ENCODE measurements at regions not wholly inside any gene's neighbourhood (a gene's known extent, or its start where the extent isn't known, plus 50 kb on each side); places are given as distances from the start of the nearest gene placed in this dataset.
A peak's percentile ranks its signal among the peaks of the same experiment; 100 is the strongest.

DNA sequence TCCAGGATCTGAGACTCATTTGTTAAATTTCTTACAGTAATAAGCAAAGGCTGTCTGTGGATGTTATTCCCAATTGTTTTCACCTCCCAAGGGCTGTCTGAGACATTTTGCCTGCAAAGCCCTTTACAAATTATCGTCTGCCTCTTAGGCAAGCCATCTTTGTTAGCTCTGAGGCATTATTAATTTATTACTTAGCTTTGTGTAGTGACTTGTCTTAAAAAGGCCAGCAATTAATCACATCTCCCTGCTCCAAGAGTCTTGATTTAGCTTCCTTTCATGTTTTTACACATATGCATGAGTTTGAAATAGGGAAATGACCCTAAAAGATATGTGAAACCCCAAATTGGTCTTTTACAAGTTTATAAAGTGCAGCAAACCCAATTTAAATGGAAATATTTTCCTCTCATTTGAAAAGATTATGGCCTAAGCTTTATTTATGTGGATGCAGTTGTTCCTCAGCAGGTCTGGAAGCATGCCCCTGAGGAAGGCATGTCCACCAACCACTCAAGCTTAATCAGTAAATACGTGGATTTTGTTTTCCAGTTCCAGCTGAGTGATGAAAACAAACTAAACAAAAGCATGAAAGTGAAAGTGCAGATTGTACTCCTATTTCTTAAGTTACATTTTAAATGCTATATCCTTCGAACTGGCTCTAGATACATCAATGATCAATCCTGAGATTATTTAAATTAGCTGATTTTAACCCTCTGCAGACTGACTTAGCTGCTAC, 173.6 kb upstream of the LNX1 start:
- Histone ChIP-seq H3K4me3 (no peak overlapping the region), H3K36me3 (no peaks in the 10 kb centered on the region), H3K9ac (no peak overlapping the region), H4K20me1 (no peaks in the 10 kb centered on the region), H3K9me3 (peaks cover 3% of the 10 kb centered on the region; the same call in 1 of the 2 replicates), H3K4me2 (no peak overlapping the region; the same call in 1 of the 2 replicates), H3K4me1 (no peaks in the 10 kb centered on the region), H3K27ac (no peak overlapping the region), H3K27me3 (no peaks in the 10 kb centered on the region)
- TF ChIP-seq Cebpa-rat (IDR thresholded peaks at IDR 0.05), result no peak

DNA sequence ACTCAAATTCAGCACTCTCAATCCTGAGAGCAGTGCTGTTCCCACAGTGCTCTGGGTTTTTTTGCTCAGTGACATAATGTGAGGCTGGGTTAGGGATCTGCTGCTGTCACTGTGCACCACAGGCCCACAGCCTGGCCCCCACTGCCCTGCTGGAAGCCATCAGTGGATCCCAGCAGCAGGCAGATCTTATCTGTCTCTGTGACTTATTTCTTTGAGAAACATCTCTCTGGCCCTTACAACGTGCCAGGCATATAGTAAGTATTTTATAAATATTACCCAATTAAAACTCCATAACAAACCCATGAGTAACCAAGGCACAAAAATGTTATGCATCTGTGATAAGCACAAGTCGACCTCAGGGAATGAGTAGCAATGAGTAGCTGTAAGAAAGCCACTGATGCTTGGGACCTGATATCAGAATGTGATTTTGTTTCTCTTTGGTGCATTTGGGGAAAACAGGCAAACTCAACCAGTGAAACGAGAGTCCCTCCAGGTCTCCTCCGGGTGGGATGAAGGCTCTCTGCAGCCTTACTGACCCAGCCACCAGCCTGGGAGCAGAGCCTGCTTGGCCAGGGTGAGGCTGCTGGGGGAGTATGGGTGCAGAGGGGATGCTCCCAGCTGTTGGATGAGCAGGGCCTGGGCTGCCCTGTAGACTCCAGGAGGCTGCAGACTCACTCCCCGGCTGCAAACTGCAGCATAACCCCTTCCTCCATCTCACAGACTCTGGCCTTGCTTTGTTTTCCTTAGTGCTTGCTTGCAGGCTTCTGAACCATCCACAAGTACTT, 172.7 kb upstream of the LNX1 start:
- Histone ChIP-seq H3K4me3 (no peak overlapping the region), H3K27ac (no peak overlapping the region), H3K9ac (no peak overlapping the region), H3K4me2 (no peak overlapping the region), H3K36me3 (no peaks in the 10 kb centered on the region), H3K9me3 (peaks cover 3% of the 10 kb centered on the region; the same call in 1 of the 2 replicates), H4K20me1 (no peaks in the 10 kb centered on the region), H3K27me3 (no peaks in the 10 kb centered on the region), H3K4me1 (no peaks in the 10 kb centered on the region)
- no peak for TF ChIP-seq Cebpa-rat (IDR thresholded peaks at IDR 0.05)

DNA sequence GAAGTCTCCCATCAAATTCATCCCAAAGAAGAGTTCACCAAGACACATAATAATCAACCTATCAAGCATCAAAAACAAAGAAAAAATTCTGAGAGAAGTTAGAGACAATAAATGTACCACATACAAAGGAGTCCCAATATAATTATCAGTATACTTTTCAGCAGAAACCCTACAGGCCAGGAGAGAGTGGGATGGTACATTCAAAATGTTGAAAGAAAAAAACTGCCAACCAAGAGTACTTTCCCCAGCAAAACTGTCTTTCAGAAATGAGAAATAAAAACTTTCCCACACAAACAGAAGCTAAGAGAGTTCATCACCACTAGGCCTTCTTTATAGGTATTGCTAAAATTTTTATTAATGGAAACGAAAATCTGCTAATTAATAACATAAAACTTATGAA, 164.4 kb upstream of the LNX1 start:
- Histone ChIP-seq H3K4me2 (no peak overlapping the region), H3K4me1 (no peaks in the 10 kb centered on the region), H4K20me1 (no peaks in the 10 kb centered on the region), H3K9me3 (peaks cover 37% of the 10 kb centered on the region), H3K27me3 (no peaks in the 10 kb centered on the region), H3K27ac (no peak overlapping the region), H3K4me3 (no peak overlapping the region), H3K9ac (no peak overlapping the region), H3K36me3 (no peaks in the 10 kb centered on the region)
- TF ChIP-seq Cebpa-rat (IDR thresholded peaks at IDR 0.05), result no peak

DNA sequence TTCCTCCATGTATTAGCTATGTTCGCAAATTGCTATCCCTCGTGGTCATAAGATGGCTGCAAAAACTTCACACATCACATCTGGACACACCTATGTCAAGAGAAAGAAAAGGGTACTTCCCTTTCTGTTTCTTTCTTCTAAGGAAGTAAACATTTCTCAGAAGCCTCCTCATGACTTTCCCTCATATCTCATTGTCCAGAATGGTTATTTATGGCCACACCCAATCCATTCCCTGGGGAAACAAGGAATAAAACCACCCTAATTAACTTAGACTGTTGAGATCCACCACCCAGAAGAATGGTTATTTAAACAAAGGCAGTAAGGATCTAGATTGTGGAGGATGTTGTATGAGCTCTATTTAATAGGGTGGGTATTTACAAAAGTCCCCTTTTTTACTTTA, 160.8 kb upstream of the LNX1 start:
- Histone ChIP-seq H3K4me2 (no peak overlapping the region), H3K9ac (no peak overlapping the region), H4K20me1 (no peaks in the 10 kb centered on the region), H3K4me3 (no peak overlapping the region), H3K27me3 (no peaks in the 10 kb centered on the region), H3K9me3 (peaks cover 54% of the 10 kb centered on the region), H3K27ac (peak overlapping the region; percentile 3; the same call in 1 of the 2 replicates), H3K36me3 (no peaks in the 10 kb centered on the region), H3K4me1 (peaks cover 25% of the 10 kb centered on the region)
- TF ChIP-seq Cebpa-rat (IDR thresholded peaks at IDR 0.05), result no peak

DNA sequence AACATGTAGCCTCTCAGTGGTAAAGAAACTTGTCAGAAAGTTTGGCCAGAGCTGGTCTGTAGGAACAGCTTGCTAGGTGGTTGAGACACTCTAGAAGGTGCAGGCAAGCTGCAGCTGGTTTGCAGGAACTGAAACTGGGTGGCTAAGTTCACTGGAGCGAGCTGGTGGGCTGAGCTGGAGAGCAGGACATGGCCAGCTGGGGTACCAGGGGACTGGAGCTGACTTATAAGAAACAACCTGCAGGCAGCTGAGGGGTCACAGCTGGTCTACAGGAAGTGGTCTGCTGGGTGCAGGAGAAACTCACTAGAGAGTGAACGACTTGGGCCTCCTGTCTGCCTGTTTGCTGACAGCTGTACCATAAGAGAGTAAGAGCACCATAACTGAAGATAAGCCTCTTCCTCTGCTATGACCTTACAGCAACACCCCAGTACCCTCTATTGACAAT, 157.1 kb upstream of the LNX1 start:
- 0 out of 2 replicates have a peak overlapping the region, but pooled peaks have one; percentile 3 for H3K4me3 ChIP-seq
- H4K20me1 ChIP-seq, result no peaks in the 10 kb centered on the region
- H3K9ac ChIP-seq, result peak overlapping the region; percentile 57; the same call in 1 of the 2 replicates
- peak overlapping the region; percentile 87 for H3K27ac ChIP-seq
- TF ChIP-seq Cebpa-rat (IDR thresholded peaks at IDR 0.05), result peak; percentile 52; the same call in 1 of the 2 replicates
- H3K9me3 ChIP-seq, result peaks cover 35% of the 10 kb centered on the region
- H3K4me1 ChIP-seq, result peaks cover 63% of the 10 kb centered on the region
- H3K4me2 ChIP-seq, result peak overlapping the region; percentile 70
- H3K27me3 ChIP-seq, result no peaks in the 10 kb centered on the region
- no peaks in the 10 kb centered on the region for H3K36me3 ChIP-seq

DNA sequence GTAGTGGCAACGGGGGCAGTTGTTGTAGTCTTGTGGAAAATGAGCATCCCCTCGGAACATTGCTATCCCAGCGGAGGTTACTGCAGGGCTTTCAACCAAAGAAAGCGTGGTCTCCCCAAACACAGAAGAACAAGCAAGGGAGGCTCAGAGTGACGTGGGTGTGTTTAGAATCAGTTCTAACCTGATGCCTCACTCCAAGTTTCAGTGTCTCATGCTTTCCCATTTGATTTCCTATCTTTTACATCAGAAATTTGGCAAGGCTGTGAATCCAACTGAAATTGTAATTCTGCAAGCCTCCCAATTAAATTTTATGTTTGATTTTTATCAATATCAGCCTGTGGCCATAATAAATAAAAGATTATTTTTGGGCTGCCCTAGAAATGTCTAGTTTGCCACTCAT, 156.1 kb upstream of the LNX1 start:
- H3K36me3 ChIP-seq, result no peaks in the 10 kb centered on the region
- H3K9me3 ChIP-seq, result peaks cover 35% of the 10 kb centered on the region
- H3K4me2 ChIP-seq, result peak overlapping the region; percentile 70
- peaks cover 66% of the 10 kb centered on the region for H3K4me1 ChIP-seq
- no peaks in the 10 kb centered on the region for H3K27me3 ChIP-seq
- no peak overlapping the region for H3K4me3 ChIP-seq
- peak overlapping the region; percentile 87 for H3K27ac ChIP-seq
- peak overlapping the region; percentile 57; the same call in 1 of the 2 replicates for H3K9ac ChIP-seq
- no peak for TF ChIP-seq Cebpa-rat (IDR thresholded peaks at IDR 0.05)
- no peaks in the 10 kb centered on the region for H4K20me1 ChIP-seq

DNA sequence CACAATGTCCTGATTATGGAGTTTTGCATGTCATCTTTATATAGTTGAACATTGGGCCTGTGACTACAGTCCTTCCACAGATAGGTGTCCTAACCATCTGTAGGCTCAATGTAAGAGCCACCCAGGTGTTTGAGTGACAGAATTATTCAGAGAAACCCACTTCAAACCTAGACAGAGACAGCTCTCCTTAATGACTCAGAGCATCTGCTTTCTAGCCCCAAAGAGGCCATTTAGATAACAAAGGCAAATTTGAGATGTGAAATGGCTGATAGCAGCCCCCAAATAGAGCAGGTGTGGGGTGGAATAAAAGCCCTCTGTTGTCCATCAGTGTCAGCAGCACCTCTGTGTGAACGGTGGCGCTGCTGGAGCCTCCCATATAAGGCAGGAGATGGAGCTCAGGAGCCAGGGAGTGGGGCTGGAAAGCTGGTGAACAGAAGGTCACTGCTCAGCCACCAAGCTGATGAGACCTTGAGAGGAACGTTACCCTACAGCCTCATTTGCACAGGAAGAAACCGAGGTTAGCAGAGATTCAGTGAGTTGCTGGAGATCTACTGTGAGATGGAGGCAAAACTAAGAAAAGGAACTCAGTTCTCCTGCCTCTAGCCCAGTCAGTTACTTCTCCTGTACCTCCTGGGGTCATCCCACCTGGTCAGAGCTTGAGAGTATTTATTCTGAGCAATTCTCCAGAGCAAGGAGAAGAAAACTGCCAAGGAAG, 153.3 kb upstream of the LNX1 start:
- peaks cover 64% of the 10 kb centered on the region for H3K4me1 ChIP-seq
- H4K20me1 ChIP-seq, result no peaks in the 10 kb centered on the region
- no peak for TF ChIP-seq Cebpa-rat (IDR thresholded peaks at IDR 0.05)
- H3K27me3 ChIP-seq, result no peaks in the 10 kb centered on the region
- H3K9ac ChIP-seq, result no peak overlapping the region
- peak overlapping the region; percentile 31 for H3K4me2 ChIP-seq
- H3K27ac ChIP-seq, result peak overlapping the region; percentile 65
- H3K9me3 ChIP-seq, result peaks cover 9% of the 10 kb centered on the region
- no peaks in the 10 kb centered on the region for H3K36me3 ChIP-seq
- no peak overlapping the region for H3K4me3 ChIP-seq

DNA sequence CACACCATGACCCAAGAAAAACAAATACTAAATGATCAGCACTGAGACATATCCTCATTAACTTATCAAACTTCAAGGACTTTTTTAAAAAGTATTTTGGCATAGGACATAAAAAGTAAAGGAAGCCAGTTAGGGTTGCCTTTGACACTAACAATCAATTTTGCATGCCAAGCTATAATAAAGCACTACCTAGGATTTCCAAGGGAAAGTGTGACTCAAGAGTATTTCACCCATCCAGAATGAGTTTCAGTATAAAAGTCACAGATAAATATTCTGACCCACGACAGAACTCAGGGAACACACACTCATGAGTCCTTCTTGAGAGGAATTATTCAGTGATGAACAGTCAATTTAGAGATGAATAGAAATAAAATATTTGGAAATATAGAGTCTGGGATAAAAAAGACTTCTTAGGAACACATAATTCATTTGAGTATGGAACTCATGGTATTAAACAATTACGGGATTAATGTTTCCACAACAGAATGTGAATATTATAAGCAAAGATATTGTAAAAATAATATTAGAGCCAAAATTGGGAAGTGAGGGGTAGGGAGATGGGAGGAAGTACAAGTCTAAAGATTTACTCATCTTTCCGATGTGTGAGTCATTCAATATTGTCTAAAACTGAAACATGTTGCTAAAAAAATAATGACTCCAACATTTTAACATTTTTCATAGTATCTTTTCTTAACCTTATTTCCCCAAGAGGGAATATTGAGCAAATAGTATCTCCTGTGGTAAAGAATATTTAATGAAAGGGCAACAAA, 143.5 kb upstream of the LNX1 start:
- Histone ChIP-seq H3K4me1 (no peaks in the 10 kb centered on the region), H4K20me1 (no peaks in the 10 kb centered on the region), H3K36me3 (no peaks in the 10 kb centered on the region), H3K9me3 (peaks cover 7% of the 10 kb centered on the region; the same call in 1 of the 2 replicates), H3K4me3 (no peak overlapping the region), H3K27me3 (no peaks in the 10 kb centered on the region), H3K4me2 (no peak overlapping the region), H3K9ac (no peak overlapping the region), H3K27ac (no peak overlapping the region)
- TF ChIP-seq Cebpa-rat (IDR thresholded peaks at IDR 0.05), result no peak

DNA sequence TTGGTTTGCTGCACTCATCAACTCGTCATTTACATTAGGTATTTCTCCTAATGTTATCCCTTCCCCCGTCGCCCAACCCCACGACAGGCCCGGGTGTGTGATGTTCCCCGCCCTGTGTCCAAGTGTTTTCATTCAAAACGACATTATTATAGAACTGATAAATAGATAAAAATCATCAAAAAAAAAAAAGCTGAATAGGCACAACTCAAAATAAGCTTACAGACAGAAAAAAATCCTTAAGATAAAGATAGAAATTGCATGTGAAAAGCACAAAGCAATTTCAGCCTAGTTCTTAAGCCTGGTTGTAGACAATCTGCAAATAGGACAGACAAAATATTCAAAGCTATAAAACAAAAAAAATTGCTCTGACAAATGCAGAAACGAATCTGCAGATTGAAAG, 142.9 kb upstream of the LNX1 start:
- no peaks in the 10 kb centered on the region for H3K27me3 ChIP-seq
- no peak for TF ChIP-seq Cebpa-rat (IDR thresholded peaks at IDR 0.05)
- H3K36me3 ChIP-seq, result no peaks in the 10 kb centered on the region
- no peak overlapping the region for H3K4me2 ChIP-seq
- no peak overlapping the region for H3K27ac ChIP-seq
- no peak overlapping the region for H3K4me3 ChIP-seq
- no peaks in the 10 kb centered on the region for H3K4me1 ChIP-seq
- peaks cover 7% of the 10 kb centered on the region; the same call in 1 of the 2 replicates for H3K9me3 ChIP-seq
- H3K9ac ChIP-seq, result no peak overlapping the region
- H4K20me1 ChIP-seq, result no peaks in the 10 kb centered on the region

Data from BLaER1 (cell line).